H9 (cell line): ENCODE measurements at regions not wholly inside any gene's neighbourhood (a gene's known extent, or its start where the extent isn't known, plus 50 kb on each side); places are given as distances from the start of the nearest gene placed in this dataset.

Source experiments
- DNase-seq: peaks from one replicate; pipeline ENCODE4 v3.0.0-alpha.2; 2017
- H2AFZ ChIP-seq: one replicate; pipeline ENCODE4 v1.6.1; 2013; ENCODE audit warnings: mild to moderate bottlenecking, low read length, control low read depth, moderate library complexity
- H2AK5ac ChIP-seq: 2 replicates; pipeline ENCODE4 v1.6.1; 2013; ENCODE audit warnings: low read length, control low read depth, mixed read lengths; ENCODE audit not compliant: insufficient read length
- H2BK120ac ChIP-seq: one replicate; pipeline ENCODE4 v1.6.1; 2013; ENCODE audit warnings: low read depth, mild to moderate bottlenecking, low read length, control low read depth, inconsistent platforms; ENCODE audit not compliant: poor library complexity, severe bottlenecking
- H2BK12ac ChIP-seq: 2 replicates; pipeline ENCODE4 v1.6.1; 2013; ENCODE audit warnings: low read length, control low read depth, mixed read lengths, low read depth; ENCODE audit not compliant: insufficient read length
- H2BK15ac ChIP-seq: 2 replicates; pipeline ENCODE4 v1.6.1; 2013; ENCODE audit warnings: low read depth, low read length, control low read depth
- H2BK20ac ChIP-seq: one replicate; pipeline ENCODE4 v1.6.1; 2013; ENCODE audit warnings: low read depth, mild to moderate bottlenecking, low read length, control low read depth, inconsistent platforms; ENCODE audit not compliant: poor library complexity, severe bottlenecking
- H2BK5ac ChIP-seq: 2 replicates; pipeline ENCODE4 v1.6.1; 2013; ENCODE audit warnings: low read length, control low read depth, mixed read lengths; ENCODE audit not compliant: insufficient read length
- H3K14ac ChIP-seq: 2 replicates; pipeline ENCODE4 v1.6.1; 2013; ENCODE audit warnings: low read length, control low read depth; ENCODE audit not compliant: insufficient read depth
- H3K18ac ChIP-seq: 2 replicates; pipeline ENCODE4 v1.6.1; 2013; ENCODE audit warnings: low read depth, mild to moderate bottlenecking, mixed read lengths, low read length, control low read depth; ENCODE audit not compliant: insufficient read length
- H3K23ac ChIP-seq: 2 replicates; pipeline ENCODE4 v1.6.1; 2013; ENCODE audit warnings: low read length, control low read depth, mixed read lengths, low read depth; ENCODE audit not compliant: insufficient read length
- H3K23me2 ChIP-seq: 2 replicates; pipeline ENCODE4 v1.6.1; 2013; ENCODE audit warnings: low read depth, mild to moderate bottlenecking, mixed read lengths, low read length, control low read depth; ENCODE audit not compliant: insufficient read length, poor library complexity, severe bottlenecking
- H3K27ac ChIP-seq: 2 replicates; pipeline ENCODE4 v1.5.1; 2013; ENCODE audit warnings: low read length, control low read depth, mixed read lengths, low read depth; ENCODE audit not compliant: insufficient read length
- H3K27me3 ChIP-seq: 2 replicates; pipeline ENCODE4 v1.6.1; 2013; ENCODE audit warnings: low read length, control low read depth, inconsistent platforms; ENCODE audit not compliant: insufficient read depth
- H3K4ac ChIP-seq: 2 replicates; pipeline ENCODE4 v1.6.1; 2013; ENCODE audit warnings: low read depth, mild to moderate bottlenecking, control low read depth, inconsistent platforms, low read length, moderate library complexity
- H3K4me1 ChIP-seq: 2 replicates; pipeline ENCODE4 v1.6.1; 2013; ENCODE audit warnings: low read length, control low read depth, inconsistent platforms; ENCODE audit not compliant: insufficient read depth
- H3K4me2 ChIP-seq: 2 replicates; pipeline ENCODE4 v1.6.1; 2013; ENCODE audit warnings: low read length, control low read depth, mixed read lengths; ENCODE audit not compliant: insufficient read length, insufficient read depth
- H3K56ac ChIP-seq: 2 replicates; pipeline ENCODE4 v1.6.1; 2013; ENCODE audit warnings: low read depth, mild to moderate bottlenecking, mixed read lengths, low read length, control low read depth; ENCODE audit not compliant: insufficient read length
- H3K79me1 ChIP-seq: 2 replicates; pipeline ENCODE4 v1.6.1; 2013; ENCODE audit warnings: low read depth, mild to moderate bottlenecking, moderate library complexity, low read length, control low read depth, inconsistent platforms; ENCODE audit not compliant: insufficient read depth, poor library complexity, severe bottlenecking
- H3K79me2 ChIP-seq: 2 replicates; pipeline ENCODE4 v1.6.1; 2013; ENCODE audit warnings: low read length, control low read depth, inconsistent platforms; ENCODE audit not compliant: insufficient read depth
- H3K9ac ChIP-seq: 2 replicates; pipeline ENCODE4 v1.6.1; 2013; ENCODE audit warnings: low read length, control low read depth, mixed read lengths; ENCODE audit not compliant: insufficient read length; ENCODE audit errors: extremely low read depth
- H3K9me3 ChIP-seq: one replicate; pipeline ENCODE4 v1.6.1; 2013; ENCODE audit warnings: low read depth, low read length, inconsistent platforms; ENCODE audit not compliant: control insufficient read depth
- H3T11ph ChIP-seq: one replicate; pipeline ENCODE4 v1.6.1; 2013; ENCODE audit warnings: mild to moderate bottlenecking, low read length, control low read depth, inconsistent platforms
- H4K20me1 ChIP-seq: one replicate; pipeline ENCODE4 v1.6.1; 2013; ENCODE audit not compliant: control insufficient read depth, insufficient read length, insufficient read depth
- H4K5ac ChIP-seq: 2 replicates; pipeline ENCODE4 v1.6.1; 2013; ENCODE audit warnings: low read depth, mild to moderate bottlenecking, mixed read lengths, low read length, control low read depth; ENCODE audit not compliant: insufficient read length
- H4K8ac ChIP-seq: replicated peaks from 2 replicates; pipeline ENCODE4 v1.6.1; 2013; ENCODE audit warnings: low read length, control low read depth, mixed read lengths, low read depth; ENCODE audit not compliant: insufficient read length
- H4K91ac ChIP-seq: 2 replicates; pipeline ENCODE4 v1.6.1; 2013; ENCODE audit warnings: low read depth, mild to moderate bottlenecking, moderate library complexity, mixed read lengths, low read length, control low read depth; ENCODE audit not compliant: insufficient read length
- H3K27ac Mint-ChIP-seq, 3 experiments: 2 replicates in 2 of 3; 3 replicates in 1 of 3; pipeline ENCODE4 v1.8.0; 2020 to 2021; ENCODE audit warnings: mixed read lengths in 3 of 3, mild to moderate bottlenecking in 1 of 3, moderate library complexity in 1 of 3
- H3K27me3 Mint-ChIP-seq: 2 replicates; pipeline ENCODE4 v1.8.0; 2021; ENCODE audit warnings: low read depth, mild to moderate bottlenecking, moderate library complexity, mixed read lengths
- H3K36me3 Mint-ChIP-seq, 3 experiments: 2 replicates in 2 of 3; 3 replicates in 1 of 3; pipeline ENCODE4 v1.8.0; 2020 to 2021; ENCODE audit warnings: low read depth in 3 of 3, mixed read lengths in 3 of 3; ENCODE audit not compliant: insufficient read depth in 1 of 3
- H3K4me1 Mint-ChIP-seq, 2 experiments: 2 replicates each; pipeline ENCODE4 v1.8.0; 2020; ENCODE audit warnings: mixed read lengths in 2 of 2
- H3K4me3 Mint-ChIP-seq, 2 experiments: 2 replicates in 1 of 2; 3 replicates in 1 of 2; pipeline ENCODE4 v1.8.0; 2020 to 2021; ENCODE audit warnings: mild to moderate bottlenecking in 2 of 2, mixed read lengths in 2 of 2, moderate library complexity in 1 of 2
- H3K9me3 Mint-ChIP-seq, 2 experiments: 2 replicates in 1 of 2; 3 replicates in 1 of 2; pipeline ENCODE4 v1.8.0; 2020; ENCODE audit warnings: mild to moderate bottlenecking in 2 of 2, mixed read lengths in 2 of 2, moderate library complexity in 1 of 2
- CTCF ChIP-seq: fragments of 200-600 bp; sonication (generic); conservative IDR thresholded peaks from 3 replicates; pipeline ENCODE4 v1.8.0; 2021; ENCODE audit warnings: antibody characterized with exemption, mild to moderate bottlenecking
- WGBS: extraction: QIAGEN DNeasy Blood & Tissue Kit; methylation state at CpG from one replicate; pipeline ENCODE4 v1.1.7; 2013; ENCODE audit warnings: missing lambda C conversion rate, low lambda C conversion rate, mixed read lengths; ENCODE audit not compliant: insufficient read length; ENCODE audit errors: extremely low coverage; 5-methylcytosine and 5-hydroxymethylcytosine counted together

- no peak overlapping the region for H2BK5ac ChIP-seq
Measured at GRCh38 chr1:208893251-208893650, 649.1 kb upstream of the PLXNA2 start.

More at GRCh38 chr1:208893251-208893650, 649.1 kb upstream of the PLXNA2 start:
- no peaks in the 10 kb centered on the region; a peak in 2 of 7 replicates for H3K36me3 Mint-ChIP-seq
- no peak overlapping the region for H3K56ac ChIP-seq
- no peak overlapping the region for H2BK12ac ChIP-seq
- H2BK15ac ChIP-seq: no peak overlapping the region
- H3K4me1 Mint-ChIP-seq: peaks cover 3 to 10% of the 10 kb centered on the region in 2 experiments
- no peak overlapping the region for H3T11ph ChIP-seq
- H3K4me2 ChIP-seq: no peak overlapping the region
- no peak overlapping the region for H3K23ac ChIP-seq
- H3K18ac ChIP-seq: no peak overlapping the region
- no peaks in the 10 kb centered on the region for H3K23me2 ChIP-seq
- no peak overlapping the region for H4K5ac ChIP-seq
- H4K91ac ChIP-seq: no peak overlapping the region
- no peaks in the 10 kb centered on the region for H3K9me3 ChIP-seq
- no peak overlapping the region for H2BK120ac ChIP-seq
- no peak overlapping the region for H3K14ac ChIP-seq
- no peak overlapping the region for H3K4ac ChIP-seq
- H2AK5ac ChIP-seq: no peak overlapping the region
- no peaks in the 10 kb centered on the region for H3K79me2 ChIP-seq
- H3K27me3 ChIP-seq: no peaks in the 10 kb centered on the region
- H3K4me3 Mint-ChIP-seq: no peak overlapping the region
- no peak overlapping the region for H3K27ac ChIP-seq
- no peak overlapping the region for H4K8ac ChIP-seq
- DNase-seq: no peak
- H3K4me1 ChIP-seq: no peaks in the 10 kb centered on the region
- no peaks in the 10 kb centered on the region for H4K20me1 ChIP-seq
- H3K27me3 Mint-ChIP-seq: no peaks in the 10 kb centered on the region
- no peak overlapping the region for H2AFZ ChIP-seq
- no peak overlapping the region for H2BK20ac ChIP-seq
- peaks cover 0 to 3% of the 10 kb centered on the region in 2 experiments; a peak in 2 of 5 replicates for H3K9me3 Mint-ChIP-seq
- no peak for TF ChIP-seq CTCF
- WGBS: no CpG with 5 or more reads among the region's 3 CpGs
- H3K27ac Mint-ChIP-seq: peak overlapping the region in 1 of 3 experiments; percentile 72; a peak in 2 of 7 replicates
- H3K9ac ChIP-seq: no peak overlapping the region
- no peaks in the 10 kb centered on the region for H3K79me1 ChIP-seq
